22Rv1 (cell line): ENCODE measurements at regions not wholly inside any gene's neighbourhood (a gene's known extent, or its start where the extent isn't known, plus 50 kb on each side); places are given as distances from the start of the nearest gene placed in this dataset.

ENCODE experiments used
- ZFX ChIP-seq: fragments of 450-650 bp; IDR thresholded peaks from 2 replicates; pipeline ENCODE4 v1.6.1; 2017; ENCODE audit warnings: antibody characterized with exemption, borderline replicate concordance
- TF ChIP-seq, protein P1 (sequence below): fragments of 450-650 bp; IDR thresholded peaks from 2 replicates; pipeline ENCODE4 v1.5.1; 2017; ENCODE audit warnings: mild to moderate bottlenecking

DNA sequence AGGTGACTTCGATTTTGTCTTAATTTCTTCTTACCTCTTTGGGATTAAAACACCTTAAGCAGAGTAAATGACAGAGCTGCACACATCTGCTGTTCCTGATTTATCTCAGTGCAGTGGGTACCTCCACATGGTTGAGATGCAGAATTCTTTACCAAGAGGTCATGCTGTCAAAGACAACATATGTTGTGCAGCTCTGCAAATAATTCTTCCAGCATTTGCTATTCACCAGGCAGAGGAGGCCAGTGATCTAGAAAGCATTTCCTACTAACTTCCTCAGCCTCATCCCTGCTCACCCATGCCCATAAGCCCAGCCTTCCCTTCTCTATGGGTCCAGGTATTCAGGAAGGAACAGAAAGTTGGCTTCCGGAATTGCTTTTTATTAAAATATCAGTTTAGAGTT lies 109.3 kb downstream of the THBS2 start:
- TF ChIP-seq, protein P1, sequence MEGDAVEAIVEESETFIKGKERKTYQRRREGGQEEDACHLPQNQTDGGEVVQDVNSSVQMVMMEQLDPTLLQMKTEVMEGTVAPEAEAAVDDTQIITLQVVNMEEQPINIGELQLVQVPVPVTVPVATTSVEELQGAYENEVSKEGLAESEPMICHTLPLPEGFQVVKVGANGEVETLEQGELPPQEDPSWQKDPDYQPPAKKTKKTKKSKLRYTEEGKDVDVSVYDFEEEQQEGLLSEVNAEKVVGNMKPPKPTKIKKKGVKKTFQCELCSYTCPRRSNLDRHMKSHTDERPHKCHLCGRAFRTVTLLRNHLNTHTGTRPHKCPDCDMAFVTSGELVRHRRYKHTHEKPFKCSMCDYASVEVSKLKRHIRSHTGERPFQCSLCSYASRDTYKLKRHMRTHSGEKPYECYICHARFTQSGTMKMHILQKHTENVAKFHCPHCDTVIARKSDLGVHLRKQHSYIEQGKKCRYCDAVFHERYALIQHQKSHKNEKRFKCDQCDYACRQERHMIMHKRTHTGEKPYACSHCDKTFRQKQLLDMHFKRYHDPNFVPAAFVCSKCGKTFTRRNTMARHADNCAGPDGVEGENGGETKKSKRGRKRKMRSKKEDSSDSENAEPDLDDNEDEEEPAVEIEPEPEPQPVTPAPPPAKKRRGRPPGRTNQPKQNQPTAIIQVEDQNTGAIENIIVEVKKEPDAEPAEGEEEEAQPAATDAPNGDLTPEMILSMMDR, result no peak
- TF ChIP-seq ZFX, result no peak
